Cardiac muscle cell (in vitro differentiated cells and primary cell): ENCODE measurements at regions not wholly inside any gene's neighbourhood (a gene's known extent, or its start where the extent isn't known, plus 50 kb on each side); places are given as distances from the start of the nearest gene placed in this dataset.

ENCODE experiments used
- DNase-seq, 2 donors: peaks; one replicate each; pipeline versions ENCODE4 v3.0.0 to v3.0.0-alpha.2; 2010 to 2017; ENCODE audit warnings: low read depth in 1 of 2, low spot score in 1 of 2
- H3K27ac ChIP-seq: fragments of 200-600 bp; sonication (generic); 2 replicates; pipeline ENCODE4 v1.5.1; 2016
- H3K27me3 ChIP-seq: fragments of 200-600 bp; sonication (generic); 2 replicates; pipeline ENCODE4 v1.6.0; 2016; ENCODE audit warnings: control low read depth
- H3K36me3 ChIP-seq: fragments of 200-600 bp; sonication (generic); 2 replicates; pipeline ENCODE4 v1.5.1; 2016; ENCODE audit warnings: control low read depth
- H3K4me1 ChIP-seq: fragments of 200-600 bp; sonication (generic); 2 replicates; pipeline ENCODE4 v1.8.1; 2017; ENCODE audit warnings: low read depth, mild to moderate bottlenecking, mixed run types
- H3K4me3 ChIP-seq: fragments of 200-600 bp; sonication (generic); 2 replicates; pipeline ENCODE4 v1.5.1; 2016; ENCODE audit warnings: mild to moderate bottlenecking
- H3K9me3 ChIP-seq: fragments of 200-600 bp; sonication (generic); 2 replicates; pipeline ENCODE4 v1.5.1; 2017; ENCODE audit warnings: low read depth, mild to moderate bottlenecking, control low read depth
- CTCF ChIP-seq: IDR thresholded peaks from 2 replicates; pipeline ENCODE4 v1.5.1; 2012; ENCODE audit warnings: low read depth, mild to moderate bottlenecking, low read length

- Histone ChIP-seq H3K27ac (no peak overlapping the region), H3K9me3 (no peaks in the 10 kb centered on the region), H3K36me3 (no peaks in the 10 kb centered on the region), H3K4me1 (no peaks in the 10 kb centered on the region), H3K27me3 (no peaks in the 10 kb centered on the region), H3K4me3 (no peak overlapping the region)
- no peak for TF ChIP-seq CTCF
- no peak for DNase-seq
Measured at GRCh38 chr5:58040044-58040443, 419.8 kb downstream of the PLK2 start.

DNA sequence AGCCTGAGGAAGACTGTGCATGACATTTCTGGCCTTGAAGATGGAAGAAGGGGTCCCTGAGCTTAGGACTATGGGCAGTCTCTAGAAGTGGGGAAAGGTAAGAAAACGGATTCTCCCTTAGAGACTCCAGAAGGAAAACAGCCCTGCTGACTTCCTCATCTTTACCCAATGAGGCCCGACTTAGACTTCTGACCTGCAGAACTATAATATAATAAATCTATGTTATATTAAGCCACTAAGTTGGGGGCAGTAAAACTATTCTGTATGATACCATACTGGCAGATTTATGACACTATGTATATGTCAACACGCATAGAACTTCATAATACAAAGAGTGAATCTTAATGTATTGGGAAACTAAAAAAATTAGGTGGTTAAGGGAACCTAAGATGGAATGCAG, 422.0 kb downstream of the PLK2 start:
- DNase-seq = no peak
- H3K27me3 ChIP-seq = no peaks in the 10 kb centered on the region
- H3K4me3 ChIP-seq = no peak overlapping the region
- no peaks in the 10 kb centered on the region for H3K36me3 ChIP-seq
- no peak overlapping the region for H3K27ac ChIP-seq
- no peaks in the 10 kb centered on the region for H3K4me1 ChIP-seq
- no peaks in the 10 kb centered on the region for H3K9me3 ChIP-seq
- no peak for TF ChIP-seq CTCF

DNA sequence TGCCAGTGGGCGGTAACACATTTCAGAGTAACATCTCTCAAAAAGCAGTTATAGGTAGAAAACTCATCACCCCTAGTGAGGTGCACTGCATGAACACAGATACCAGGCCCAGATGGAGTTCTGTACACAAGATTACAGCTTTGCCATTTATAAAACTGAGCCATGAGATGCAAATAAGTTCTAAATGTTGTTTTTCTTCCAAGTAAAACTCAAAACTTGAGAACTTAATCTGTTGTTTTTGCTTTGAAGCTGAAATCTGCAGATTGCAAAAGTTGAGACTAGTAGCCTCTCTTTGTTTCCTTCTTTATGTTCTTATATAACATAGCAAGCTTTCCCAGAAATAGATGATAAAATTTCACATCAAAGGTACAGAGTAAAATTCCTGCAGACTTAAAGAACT, 434.1 kb downstream of the PLK2 start:
- no peaks in the 10 kb centered on the region for H3K27me3 ChIP-seq
- TF ChIP-seq CTCF = no peak
- no peak overlapping the region for H3K27ac ChIP-seq
- DNase-seq = no peak
- no peaks in the 10 kb centered on the region for H3K9me3 ChIP-seq
- H3K36me3 ChIP-seq = no peaks in the 10 kb centered on the region
- no peaks in the 10 kb centered on the region for H3K4me1 ChIP-seq
- H3K4me3 ChIP-seq = no peak overlapping the region

- Histone ChIP-seq H3K9me3 (no peaks in the 10 kb centered on the region), H3K27ac (no peak overlapping the region), H3K27me3 (no peaks in the 10 kb centered on the region), H3K36me3 (no peaks in the 10 kb centered on the region), H3K4me1 (no peaks in the 10 kb centered on the region), H3K4me3 (no peak overlapping the region)
- DNase-seq = no peak
- TF ChIP-seq CTCF = no peak
Measured at GRCh38 chr5:58024151-58024550, 435.7 kb downstream of the PLK2 start.

- DNase-seq = peak in 1 of 2 donors; percentile 43
- H3K4me1 ChIP-seq = peaks cover 7% of the 10 kb centered on the region
- H3K4me3 ChIP-seq = no peak overlapping the region
- H3K27me3 ChIP-seq = no peaks in the 10 kb centered on the region
- H3K27ac ChIP-seq = no peak overlapping the region
- H3K9me3 ChIP-seq = no peaks in the 10 kb centered on the region
- TF ChIP-seq CTCF = no peak
- H3K36me3 ChIP-seq = no peaks in the 10 kb centered on the region
Measured at GRCh38 chr5:58022055-58022454, 437.8 kb downstream of the PLK2 start.

- Histone ChIP-seq H3K9me3 (no peaks in the 10 kb centered on the region), H3K36me3 (no peaks in the 10 kb centered on the region), H3K27ac (no peak overlapping the region), H3K27me3 (no peaks in the 10 kb centered on the region), H3K4me3 (no peak overlapping the region), H3K4me1 (peaks cover 7% of the 10 kb centered on the region)
- DNase-seq = no peak
- no peak for TF ChIP-seq CTCF
Measured at GRCh38 chr5:58021466-58021865, 438.4 kb downstream of the PLK2 start.
